Muscle of arm (tissue), 1 donor: ENCODE measurements at regions not wholly inside any gene's neighbourhood (a gene's known extent, or its start where the extent isn't known, plus 50 kb on each side); places are given as distances from the start of the nearest gene placed in this dataset.

ENCODE experiments used
- DNase-seq: peaks from one replicate; pipeline ENCODE4 v3.0.0-alpha.2; 2013

- no peak for DNase-seq
These were observed 528.5 kb upstream of the BTBD3 start for GRCh38 chr20:11389186-11389585.

- no peak for DNase-seq
These were observed 526.1 kb upstream of the BTBD3 start for GRCh38 chr20:11391591-11391990.

- no peak for DNase-seq
These were observed 523.4 kb upstream of the BTBD3 start for GRCh38 chr20:11394145-11394833.

GRCh38 chr20:11395581-11395980 is 522.1 kb upstream of the BTBD3 start:
- DNase-seq = no peak

GRCh38 chr20:11401988-11402387 is 515.7 kb upstream of the BTBD3 start:
- DNase-seq = no peak

- DNase-seq = no peak
These were observed 514.0 kb upstream of the BTBD3 start for GRCh38 chr20:11403711-11404110.

GRCh38 chr20:11406877-11407276 is 510.8 kb upstream of the BTBD3 start:
- no peak for DNase-seq

- no peak for DNase-seq
These were observed 508.1 kb upstream of the BTBD3 start for GRCh38 chr20:11409561-11409960.

GRCh38 chr20:11411765-11412164 is 505.9 kb upstream of the BTBD3 start:
- no peak for DNase-seq

- no peak for DNase-seq
These were observed 490.7 kb upstream of the BTBD3 start for GRCh38 chr20:11426948-11427347.

GRCh38 chr20:11429168-11429567 is 488.5 kb upstream of the BTBD3 start:
- DNase-seq = no peak

- no peak for DNase-seq
These were observed 487.7 kb upstream of the BTBD3 start for GRCh38 chr20:11429889-11430519.

- no peak for DNase-seq
These were observed 487.0 kb upstream of the BTBD3 start for GRCh38 chr20:11430652-11431051.

GRCh38 chr20:11431621-11432020 is 486.1 kb upstream of the BTBD3 start:
- DNase-seq = no peak

- no peak for DNase-seq
These were observed 485.3 kb upstream of the BTBD3 start for GRCh38 chr20:11432407-11432806.

- DNase-seq = no peak
These were observed 481.4 kb upstream of the BTBD3 start for GRCh38 chr20:11436113-11436905.

GRCh38 chr20:11437090-11437489 is 480.6 kb upstream of the BTBD3 start:
- no peak for DNase-seq

GRCh38 chr20:11437611-11438380 is 479.9 kb upstream of the BTBD3 start:
- DNase-seq = no peak

- no peak for DNase-seq
These were observed 479.3 kb upstream of the BTBD3 start for GRCh38 chr20:11438412-11438811.

- no peak for DNase-seq
These were observed 474.1 kb upstream of the BTBD3 start for GRCh38 chr20:11443382-11444119.

- DNase-seq = peak; percentile 16
These were observed 472.5 kb upstream of the BTBD3 start for GRCh38 chr20:11445161-11445560.
